H1 (cell line): ENCODE measurements at regions not wholly inside any gene's neighbourhood (a gene's known extent, or its start where the extent isn't known, plus 50 kb on each side); places are given as distances from the start of the nearest gene placed in this dataset.

ENCODE experiments used
- CTCF ChIA-PET: fragments of 300-600 bp; sonication (Branson Sonifier 250); formaldehyde crosslinking; loops from one replicate; lab custom pipeline; 2021; ENCODE audit not compliant: partially characterized antibody; lab: Charles Lee
- POLR2A ChIA-PET: fragments of 300-600 bp; sonication (Branson Sonifier 250); formaldehyde crosslinking; loops from one replicate; lab custom pipeline; 2021; ENCODE audit warnings: inconsistent platforms; ENCODE audit not compliant: partially characterized antibody; lab: Charles Lee
- DNase-seq, 2 experiments: peaks; one replicate each; pipeline versions ENCODE4 v3.0.0 to v3.0.0-alpha.2; 2010 to 2022; ENCODE audit warnings: low spot score in 2 of 2, low read depth in 1 of 2, mixed read lengths in 1 of 2
- FAIRE-seq: peaks from 2 replicates; lab custom pipeline; 2011; peaks lifted over from hg19 to GRCh38; lab: Jason Lieb, UNC
- H2AFZ ChIP-seq: 2 replicates; pipeline ENCODE4 v1.8.1; 2012; ENCODE audit warnings: low read length, inconsistent platforms
- H2AK5ac ChIP-seq: 2 replicates; pipeline ENCODE4 v1.6.1; 2013; ENCODE audit warnings: low read depth, low read length
- H2BK120ac ChIP-seq: replicated peaks from 2 replicates; pipeline ENCODE3; 2013; ENCODE audit warnings: low read depth, low read length, inconsistent platforms
- H2BK12ac ChIP-seq: 2 replicates; pipeline ENCODE4 v1.6.1; 2013; ENCODE audit warnings: low read depth, low read length
- H2BK15ac ChIP-seq: 2 replicates; pipeline ENCODE4 v1.6.1; 2013; ENCODE audit warnings: low read length
- H2BK20ac ChIP-seq: 2 replicates; pipeline ENCODE4 v1.6.1; 2013; ENCODE audit warnings: low read length
- H2BK5ac ChIP-seq: 2 replicates; pipeline ENCODE4 v1.6.1; 2013; ENCODE audit warnings: low read depth, low read length
- H3K14ac ChIP-seq: 2 replicates; pipeline ENCODE4 v1.6.1; 2013; ENCODE audit warnings: inconsistent platforms; ENCODE audit not compliant: insufficient read length
- H3K18ac ChIP-seq: 2 replicates; pipeline ENCODE4 v1.6.1; 2013; ENCODE audit warnings: low read length; ENCODE audit errors: extremely low read depth
- H3K23ac ChIP-seq: 2 replicates; pipeline ENCODE4 v1.6.1; 2013; ENCODE audit warnings: inconsistent platforms; ENCODE audit not compliant: insufficient read length
- H3K23me2 ChIP-seq: 2 replicates; pipeline ENCODE4 v1.6.1; 2013; ENCODE audit warnings: low read depth, low read length
- H3K27ac ChIP-seq: 2 replicates; pipeline ENCODE4 v1.6.1; 2011; ENCODE audit warnings: low read depth, low read length, inconsistent platforms
- H3K27me3 ChIP-seq, 4 experiments: replicated peaks in 1 of 4; 1 replicate in 1 of 4; 2 replicates in 3 of 4; pipeline versions ENCODE4 v1.6.1 to v1.8.1; 2011 to 2013; ENCODE audit warnings: low read length in 3 of 4, mild to moderate bottlenecking in 3 of 4, inconsistent platforms in 2 of 4, mixed read lengths in 2 of 4, moderate library complexity in 1 of 4; ENCODE audit not compliant: control insufficient read depth in 3 of 4, insufficient read depth in 3 of 4; ENCODE audit errors: extremely low read depth in 1 of 4
- H3K36me3 ChIP-seq, 4 experiments: 2 replicates each; pipeline versions ENCODE4 v1.6.1 to v1.8.1; 2011 to 2013; ENCODE audit warnings: mild to moderate bottlenecking in 4 of 4, low read length in 3 of 4, moderate library complexity in 2 of 4, control low read depth in 1 of 4, inconsistent platforms in 1 of 4; ENCODE audit not compliant: insufficient read depth in 4 of 4, control insufficient read depth in 2 of 4
- H3K4ac ChIP-seq: replicated peaks from 2 replicates; pipeline ENCODE3; 2013; ENCODE audit warnings: low read length, low read depth, mixed read lengths, inconsistent platforms; ENCODE audit not compliant: insufficient read length
- H3K4me1 ChIP-seq, 4 experiments: replicated peaks in 1 of 4; 1 replicate in 1 of 4; 2 replicates in 3 of 4; pipeline versions ENCODE4 v1.6.1 to v1.8.1; 2011 to 2013; ENCODE audit warnings: low read length in 3 of 4, inconsistent platforms in 2 of 4, mixed read lengths in 1 of 4; ENCODE audit not compliant: insufficient read depth in 4 of 4, control insufficient read depth in 3 of 4
- H3K4me2 ChIP-seq, 2 experiments: 2 replicates each; pipeline versions ENCODE4 v1.6.1 to v1.8.1; 2011 to 2013; ENCODE audit warnings: low read depth in 2 of 2, low read length in 2 of 2, control low read depth in 1 of 2, inconsistent platforms in 1 of 2, mild to moderate bottlenecking in 1 of 2; ENCODE audit not compliant: insufficient read depth in 1 of 2
- H3K4me3 ChIP-seq, 4 experiments: fragments of 200-600, 300-600 bp in 1 of 4; sonication (generic), shearing (Covaris generic), sonication (Bioruptor Twin) in 1 of 4; 2 replicates each; pipeline versions ENCODE4 v1.5.1 to v1.8.1; 2011 to 2016; ENCODE audit warnings: low read length in 4 of 4, low read depth in 3 of 4, control low read depth in 2 of 4, inconsistent platforms in 2 of 4, mild to moderate bottlenecking in 2 of 4, mixed read lengths in 1 of 4, moderate library complexity in 1 of 4; ENCODE audit not compliant: insufficient read depth in 2 of 4; ENCODE audit errors: extremely low read depth in 1 of 4
- H3K56ac ChIP-seq: replicated peaks from 2 replicates; pipeline ENCODE3; 2013; ENCODE audit warnings: low read depth, mild to moderate bottlenecking, mixed read lengths, low read length, inconsistent platforms; ENCODE audit not compliant: insufficient read length
- H3K79me1 ChIP-seq: 2 replicates; pipeline ENCODE4 v1.6.1; 2013; ENCODE audit warnings: low read depth, low read length, control low read depth
- H3K79me2 ChIP-seq, 2 experiments: 2 replicates each; pipeline versions ENCODE4 v1.6.1 to v1.8.1; 2012 to 2013; ENCODE audit warnings: low read length in 2 of 2, mild to moderate bottlenecking in 2 of 2, inconsistent platforms in 1 of 2; ENCODE audit not compliant: insufficient read depth in 2 of 2, control insufficient read depth in 1 of 2
- H3K9ac ChIP-seq, 4 experiments: replicated peaks in 1 of 4; 1 replicate in 1 of 4; 2 replicates in 3 of 4; pipeline versions ENCODE4 v1.6.1 to v1.8.1; 2011 to 2013; ENCODE audit warnings: low read depth in 3 of 4, low read length in 3 of 4, control low read depth in 2 of 4, mild to moderate bottlenecking in 2 of 4, moderate library complexity in 2 of 4, inconsistent platforms in 1 of 4; ENCODE audit errors: extremely low read depth in 1 of 4
- H3K9me3 ChIP-seq, 2 experiments: 2 replicates each; pipeline versions ENCODE4 v1.6.1 to v1.8.1; 2012 to 2013; ENCODE audit warnings: mild to moderate bottlenecking in 2 of 2, moderate library complexity in 2 of 2, control low read depth in 1 of 2, inconsistent platforms in 1 of 2, low read depth in 1 of 2, low read length in 1 of 2, mixed read lengths in 1 of 2; ENCODE audit not compliant: insufficient read depth in 2 of 2
- H4K20me1 ChIP-seq, 2 experiments: replicated peaks in 1 of 2; 2 replicates each; pipeline versions ENCODE3 to v1.8.1; 2011 to 2013; ENCODE audit warnings: inconsistent platforms in 2 of 2, low read length in 2 of 2, mild to moderate bottlenecking in 1 of 2; ENCODE audit not compliant: insufficient read depth in 2 of 2, control insufficient read depth in 1 of 2
- H4K5ac ChIP-seq: 2 replicates; pipeline ENCODE4 v1.6.1; 2013; ENCODE audit warnings: low read length, low read depth, mixed read lengths, inconsistent platforms; ENCODE audit not compliant: insufficient read length
- H4K8ac ChIP-seq: 2 replicates; pipeline ENCODE4 v1.8.0; 2013; ENCODE audit warnings: mild to moderate bottlenecking, moderate library complexity, low read length, inconsistent platforms; ENCODE audit not compliant: insufficient read depth; ENCODE audit errors: extremely low read depth
- H4K91ac ChIP-seq: replicated peaks from 2 replicates; pipeline ENCODE3; 2013; ENCODE audit warnings: low read length, mixed read lengths, inconsistent platforms; ENCODE audit not compliant: insufficient read length
- CBX8 ChIP-seq: fragments of 300-800, 300-1000 bp; sonication (generic); IDR thresholded peaks from 2 replicates; pipeline ENCODE4 v1.7.1; 2016; ENCODE audit warnings: low read depth, low read length, borderline replicate concordance
- MAFK ChIP-seq: IDR thresholded peaks from 2 replicates; pipeline ENCODE4 v1.6.1; 2012; ENCODE audit warnings: low read depth, mild to moderate bottlenecking, improper control_type of control experiment, low read length
- NRF1 ChIP-seq: IDR thresholded peaks from 2 replicates; pipeline ENCODE4 v1.6.1; 2011; ENCODE audit warnings: mild to moderate bottlenecking, low read depth, low read length, improper control_type of control experiment
- RFX5 ChIP-seq: IDR thresholded peaks from 2 replicates; pipeline ENCODE4 v1.6.1; 2011; ENCODE audit warnings: low read depth, low read length, improper control_type of control experiment, borderline replicate concordance
- SP1 ChIP-seq: IDR thresholded peaks from 2 replicates; pipeline ENCODE4 v1.6.1; 2011; ENCODE audit warnings: low read depth, low read length
- SP2 ChIP-seq: IDR thresholded peaks from 2 replicates; pipeline ENCODE4 v1.6.1; 2012; ENCODE audit warnings: mild to moderate bottlenecking, low read length, inconsistent platforms
- SRF ChIP-seq: IDR thresholded peaks from 2 replicates; pipeline ENCODE4 v1.6.1; 2011; ENCODE audit warnings: mild to moderate bottlenecking, low read depth, low read length, moderate library complexity
- SUZ12 ChIP-seq: fragments of 200-600 bp; sonication (generic); IDR thresholded peaks from 2 replicates; pipeline ENCODE4 v1.6.1; 2012; ENCODE audit warnings: mild to moderate bottlenecking, inconsistent platforms, low read length, moderate library complexity, mixed read lengths
- TCF12 ChIP-seq: IDR thresholded peaks from 2 replicates; pipeline ENCODE4 v1.6.1; 2011; ENCODE audit warnings: low read depth, mild to moderate bottlenecking, low read length
- ZNF274 ChIP-seq: IDR thresholded peaks from 2 replicates; pipeline ENCODE4 v1.7.0; 2012; ENCODE audit warnings: low read length, borderline replicate concordance; ENCODE audit errors: extremely low read depth
- WGBS, 2 experiments: shearing (Covaris generic) in 1 of 2; methylation state at CpG; one replicate each; pipeline versions ENCODE4 v1.1.6 to v1.1.7; 2013 to 2015; ENCODE audit warnings: low lambda C conversion rate in 2 of 2, mixed read lengths in 2 of 2, inconsistent platforms in 1 of 2, low coverage in 1 of 2, missing lambda C conversion rate in 1 of 2; ENCODE audit not compliant: insufficient replicate concordance in 2 of 2, insufficient coverage in 1 of 2, insufficient read length in 1 of 2; ENCODE audit errors: extremely low coverage in 1 of 2, missing lambda C conversion rate in 1 of 2; 5-methylcytosine and 5-hydroxymethylcytosine counted together

DNA sequence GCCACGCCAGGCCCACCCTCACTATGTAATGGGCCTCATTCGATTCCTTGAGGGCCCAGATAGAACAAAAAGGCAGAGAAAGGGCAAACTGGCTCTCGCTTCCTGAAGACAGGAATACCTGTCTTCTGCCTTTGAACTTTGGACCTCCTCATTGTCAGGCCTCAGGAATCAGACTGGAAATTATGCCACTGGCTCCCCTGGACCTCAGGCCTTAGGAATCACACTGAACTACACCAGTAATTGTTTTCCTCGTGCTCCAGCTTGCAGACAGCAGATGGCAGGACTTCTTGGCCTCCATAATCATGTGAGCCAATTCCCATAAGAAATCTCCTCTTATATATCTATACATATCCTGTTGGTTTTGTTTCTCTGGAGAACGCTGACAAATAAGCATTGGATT, 258.6 kb upstream of the KCNG1 start:
- no peaks in the 10 kb centered on the region for H3K9me3 ChIP-seq
- H3K23me2 ChIP-seq = no peaks in the 10 kb centered on the region
- H3K9ac ChIP-seq = no peak overlapping the region
- H3K56ac ChIP-seq = no peak overlapping the region
- POLR2A ChIA-PET = no interaction called here
- no peak overlapping the region for H2AK5ac ChIP-seq
- no peak overlapping the region for H3K14ac ChIP-seq
- H3K23ac ChIP-seq = no peak overlapping the region
- TF ChIP-seq RFX5 (no peak), ZNF274 (no peak), SRF (no peak), SP2 (no peak), MAFK (no peak), TCF12 (no peak), SP1 (no peak), NRF1 (no peak), SUZ12 (no peak), CBX8 (no peak)
- TF ChIP-seq, all 59 proteins: peak for 0
- H2BK20ac ChIP-seq = no peak overlapping the region
- WGBS, 2 experiments = 89% methylated on average over 5 of the region's 5 CpGs; no CpG with 5 or more reads in 1 of the 2 experiments
- H2BK12ac ChIP-seq = no peak overlapping the region
- FAIRE-seq (no peak), DNase-seq (no peak)
- no peaks in the 10 kb centered on the region for H4K20me1 ChIP-seq
- no peaks in the 10 kb centered on the region for H3K79me2 ChIP-seq
- no peak overlapping the region for H3K4me3 ChIP-seq
- no peak overlapping the region for H2BK120ac ChIP-seq
- CTCF ChIA-PET = interaction anchor here (1.0 to 1.5 kb wide), 2 partner anchors 14 to 44 kb away, joined by 3 read pairs; no protein-coding TSS in a partner anchor
- no peak overlapping the region for H3K4ac ChIP-seq
- H3K18ac ChIP-seq = no peak overlapping the region
- H4K91ac ChIP-seq = no peak overlapping the region
- no peak overlapping the region for H3K27ac ChIP-seq
- no peak overlapping the region for H2BK5ac ChIP-seq
- no peaks in the 10 kb centered on the region for H3K36me3 ChIP-seq
- H3K27me3 ChIP-seq = no peaks in the 10 kb centered on the region
- no peak overlapping the region for H2AFZ ChIP-seq
- no peaks in the 10 kb centered on the region for H3K79me1 ChIP-seq
- H3K4me1 ChIP-seq = peaks cover 0 to 3% (median 0%) of the 10 kb centered on the region in 4 experiments; a peak in 1 of 7 replicates
- no peak overlapping the region for H4K5ac ChIP-seq
- H4K8ac ChIP-seq = no peak overlapping the region
- H2BK15ac ChIP-seq = no peak overlapping the region
- no peak overlapping the region for H3K4me2 ChIP-seq
